ENCODE measurements at regions not wholly inside any gene's neighbourhood (a gene's known extent, or its start where the extent isn't known, plus 50 kb on each side); places are given as distances from the start of the nearest gene placed in this dataset.

GRCh38 chr9:3161912-3162311 is 318.0 kb upstream of the PUM3 start:
- DNase-seq (ENCODE audit: low spot score) = no peak
- intact Hi-C loops (cut with DNase I) = no loop called here

- DNase-seq (ENCODE audit: low spot score) = no peak
- intact Hi-C loops (cut with DNase I) = no loop called here
Measured at GRCh38 chr9:3157011-3157410, 313.1 kb upstream of the PUM3 start.

- intact Hi-C loops (cut with DNase I) = no loop called here
- no peak for DNase-seq (ENCODE audit: low spot score)
Measured at GRCh38 chr9:3151672-3152576, 308.0 kb upstream of the PUM3 start.

GRCh38 chr9:3150074-3150473 is 306.2 kb upstream of the PUM3 start:
- intact Hi-C loops (cut with DNase I) = no loop called here
- DNase-seq (ENCODE audit: low spot score) = no peak

GRCh38 chr9:3138231-3139229 is 294.6 kb upstream of the PUM3 start:
- no peak for DNase-seq (ENCODE audit: low spot score)
- intact Hi-C loops (cut with DNase I) = no loop called here

- intact Hi-C loops (cut with DNase I) = no loop called here
- DNase-seq (ENCODE audit: low spot score) = no peak
Measured at GRCh38 chr9:3137347-3137695, 293.4 kb upstream of the PUM3 start.

- intact Hi-C loops (cut with DNase I) = no loop called here
- DNase-seq (ENCODE audit: low spot score) = no peak
Measured at GRCh38 chr9:3136686-3137346, 292.9 kb upstream of the PUM3 start.

- DNase-seq (ENCODE audit: low spot score) = no peak
- intact Hi-C loops (cut with DNase I) = no loop called here
Measured at GRCh38 chr9:3136230-3136629, 292.3 kb upstream of the PUM3 start.

- no peak for DNase-seq (ENCODE audit: low spot score)
- intact Hi-C loops (cut with DNase I) = no loop called here
Measured at GRCh38 chr9:3127564-3127963, 283.7 kb upstream of the PUM3 start.

- intact Hi-C loops (cut with DNase I) = no loop called here
- DNase-seq (ENCODE audit: low spot score) = no peak
Measured at GRCh38 chr9:3125602-3126405, 281.9 kb upstream of the PUM3 start.

- DNase-seq (ENCODE audit: low spot score) = no peak
- intact Hi-C loops (cut with DNase I) = no loop called here
Measured at GRCh38 chr9:3124001-3124400, 280.1 kb upstream of the PUM3 start.

GRCh38 chr9:3118081-3118480 is 274.2 kb upstream of the PUM3 start:
- no peak for DNase-seq (ENCODE audit: low spot score)
- intact Hi-C loops (cut with DNase I) = no loop called here

GRCh38 chr9:3099646-3100045 is 255.8 kb upstream of the PUM3 start:
- intact Hi-C loops (cut with DNase I) = no loop called here
- no peak for DNase-seq (ENCODE audit: low spot score)

- DNase-seq (ENCODE audit: low spot score) = no peak
- intact Hi-C loops (cut with DNase I) = no loop called here
Measured at GRCh38 chr9:3088219-3088618, 244.3 kb upstream of the PUM3 start.

- intact Hi-C loops (cut with DNase I) = no loop called here
- no peak for DNase-seq (ENCODE audit: low spot score)
Measured at GRCh38 chr9:3087697-3088096, 243.8 kb upstream of the PUM3 start.

- no peak for DNase-seq (ENCODE audit: low spot score)
- intact Hi-C loops (cut with DNase I) = no loop called here
Measured at GRCh38 chr9:3080951-3081350, 237.1 kb upstream of the PUM3 start.

- intact Hi-C loops (cut with DNase I) = no loop called here
- DNase-seq (ENCODE audit: low spot score) = no peak
Measured at GRCh38 chr9:3074247-3074646, 230.4 kb upstream of the PUM3 start.

GRCh38 chr9:3066591-3066990 is 222.7 kb upstream of the PUM3 start:
- intact Hi-C loops (cut with DNase I) = no loop called here

More at GRCh38 chr9:3066591-3066990, 222.7 kb upstream of the PUM3 start:
- DNase-seq (ENCODE audit: low spot score) = no peak
